ENCODE measurements at regions not wholly inside any gene's neighbourhood (a gene's known extent, or its start where the extent isn't known, plus 50 kb on each side); places are given as distances from the start of the nearest gene placed in this dataset.

DNA sequence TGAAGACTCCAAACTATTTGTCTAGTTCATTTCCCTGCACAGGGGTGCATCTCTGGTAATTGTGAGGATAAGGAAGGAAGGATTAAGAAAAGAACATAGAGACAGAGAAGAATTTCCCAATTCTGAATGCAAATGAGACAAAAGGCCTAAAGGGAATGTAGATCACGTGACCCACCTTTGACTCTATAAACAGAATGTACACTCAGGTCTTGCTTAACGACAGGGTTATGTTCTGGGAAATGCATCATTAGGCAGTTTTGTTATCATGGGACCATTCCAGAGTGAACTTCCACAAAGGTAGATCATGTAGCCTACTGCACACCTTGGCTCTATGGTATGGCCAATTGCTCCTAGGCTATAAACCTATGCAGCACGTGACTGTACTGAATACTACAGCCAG is 252.3 kb upstream of the ZP4 start:
- Mint-ChIP-seq H3K36me3 (no peaks in the 10 kb centered on the region), H3K27me3 (no peaks in the 10 kb centered on the region), H3K27ac (no peak overlapping the region), H3K4me3 (no peak overlapping the region), H3K9me3 (no peaks in the 10 kb centered on the region), H3K4me1 (ENCODE audit: low read depth) (no peaks in the 10 kb centered on the region)
- no peak for DNase-seq
- ChIA-PET CTCF (no interaction called here), POLR2A (no interaction called here)
- intact Hi-C loops (cut with micrococcal nuclease): no loop called here

DNA sequence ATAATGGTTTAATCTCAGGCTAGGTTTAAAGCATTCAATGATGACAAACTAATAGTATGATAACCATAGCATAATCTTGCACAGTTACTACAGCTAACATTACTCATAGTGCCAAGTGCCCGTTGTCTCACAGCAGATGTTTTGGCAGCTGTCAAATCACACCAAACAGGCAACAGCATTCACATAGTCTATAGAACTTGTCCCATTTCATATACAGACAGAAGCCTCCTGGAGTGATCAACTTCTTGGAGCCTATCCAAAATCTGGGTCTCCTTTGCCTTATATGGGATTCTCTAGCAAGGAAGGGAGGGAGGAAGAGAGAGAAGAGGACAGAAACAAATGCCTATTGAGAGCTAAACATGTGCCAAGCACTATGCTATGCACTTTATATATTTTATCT is 250.6 kb upstream of the ZP4 start:
- POLR2A ChIA-PET: no interaction called here

DNA sequence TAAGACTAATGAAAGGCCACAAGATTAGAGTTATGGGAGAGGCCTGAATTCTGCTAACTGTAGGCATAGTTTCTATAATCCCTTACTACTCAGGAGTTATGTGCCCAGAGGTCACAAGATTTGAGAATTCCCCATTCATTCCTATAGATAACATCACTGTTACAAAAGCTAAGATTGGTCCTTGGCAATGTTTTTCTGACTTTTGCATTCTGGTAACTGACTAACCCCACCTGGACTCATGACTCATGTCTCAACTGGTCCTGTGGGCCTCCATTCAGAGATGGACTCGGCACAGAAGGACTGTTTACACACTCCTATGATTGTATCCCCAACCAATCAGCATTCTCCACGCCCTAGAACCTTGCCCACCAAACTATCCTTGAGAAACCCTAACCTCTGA is 249.0 kb upstream of the ZP4 start:
- H3K27ac Mint-ChIP-seq: no peak overlapping the region
- H3K36me3 Mint-ChIP-seq: no peaks in the 10 kb centered on the region
- no peak for DNase-seq
- H3K27me3 Mint-ChIP-seq: no peaks in the 10 kb centered on the region
- intact Hi-C loops (cut with micrococcal nuclease): no loop called here
- H3K9me3 Mint-ChIP-seq: peaks cover 2% of the 10 kb centered on the region
- no peaks in the 10 kb centered on the region for H3K4me1 Mint-ChIP-seq (ENCODE audit: low read depth)
- ChIA-PET POLR2A (no interaction called here), CTCF (no interaction called here)
- H3K4me3 Mint-ChIP-seq: no peak overlapping the region

More for the DNA sequence above, 250.6 kb upstream of the ZP4 start:
- intact Hi-C loops (cut with micrococcal nuclease): no loop called here
- no peaks in the 10 kb centered on the region for H3K36me3 Mint-ChIP-seq
- no peak for DNase-seq
- CTCF ChIA-PET: no interaction called here
- H3K4me3 Mint-ChIP-seq: no peak overlapping the region
- peaks cover 2% of the 10 kb centered on the region for H3K9me3 Mint-ChIP-seq
- H3K4me1 Mint-ChIP-seq (ENCODE audit: low read depth): no peaks in the 10 kb centered on the region
- no peaks in the 10 kb centered on the region for H3K27me3 Mint-ChIP-seq
- H3K27ac Mint-ChIP-seq: no peak overlapping the region

DNA sequence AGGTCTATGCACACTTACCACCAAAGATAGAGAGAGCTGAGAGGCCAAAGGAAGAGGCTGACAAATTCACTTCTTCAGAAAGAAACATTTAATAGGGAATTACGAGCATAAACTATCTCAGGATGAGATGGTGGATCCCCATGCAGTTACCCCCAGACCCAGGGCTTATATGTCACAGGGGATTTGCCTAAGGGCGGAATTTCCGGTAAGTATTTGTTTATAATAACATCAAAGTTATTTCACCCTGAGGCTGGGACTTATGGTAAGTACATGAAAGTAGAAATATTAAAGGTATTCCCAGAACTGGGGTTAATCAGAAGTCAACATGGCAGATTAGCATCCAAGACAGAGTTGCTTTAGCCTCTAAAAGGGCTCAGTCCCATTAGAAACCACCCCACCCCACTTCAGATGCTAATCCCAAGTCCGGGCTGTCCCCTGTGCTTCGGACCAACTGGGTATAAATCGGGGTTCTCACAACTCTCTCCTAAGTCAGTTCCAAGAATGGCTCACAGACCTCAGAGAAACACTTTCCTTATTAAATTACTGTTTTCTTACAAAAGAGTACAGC is 247.4 kb upstream of the ZP4 start:
- Mint-ChIP-seq H3K27ac (no peak overlapping the region), H3K4me1 (ENCODE audit: low read depth) (no peaks in the 10 kb centered on the region), H3K9me3 (peaks cover 2% of the 10 kb centered on the region), H3K36me3 (no peaks in the 10 kb centered on the region), H3K4me3 (no peak overlapping the region), H3K27me3 (no peaks in the 10 kb centered on the region)
- no peak for DNase-seq
- ChIA-PET CTCF (no interaction called here), POLR2A (no interaction called here)
- intact Hi-C loops (cut with micrococcal nuclease): no loop called here

DNA sequence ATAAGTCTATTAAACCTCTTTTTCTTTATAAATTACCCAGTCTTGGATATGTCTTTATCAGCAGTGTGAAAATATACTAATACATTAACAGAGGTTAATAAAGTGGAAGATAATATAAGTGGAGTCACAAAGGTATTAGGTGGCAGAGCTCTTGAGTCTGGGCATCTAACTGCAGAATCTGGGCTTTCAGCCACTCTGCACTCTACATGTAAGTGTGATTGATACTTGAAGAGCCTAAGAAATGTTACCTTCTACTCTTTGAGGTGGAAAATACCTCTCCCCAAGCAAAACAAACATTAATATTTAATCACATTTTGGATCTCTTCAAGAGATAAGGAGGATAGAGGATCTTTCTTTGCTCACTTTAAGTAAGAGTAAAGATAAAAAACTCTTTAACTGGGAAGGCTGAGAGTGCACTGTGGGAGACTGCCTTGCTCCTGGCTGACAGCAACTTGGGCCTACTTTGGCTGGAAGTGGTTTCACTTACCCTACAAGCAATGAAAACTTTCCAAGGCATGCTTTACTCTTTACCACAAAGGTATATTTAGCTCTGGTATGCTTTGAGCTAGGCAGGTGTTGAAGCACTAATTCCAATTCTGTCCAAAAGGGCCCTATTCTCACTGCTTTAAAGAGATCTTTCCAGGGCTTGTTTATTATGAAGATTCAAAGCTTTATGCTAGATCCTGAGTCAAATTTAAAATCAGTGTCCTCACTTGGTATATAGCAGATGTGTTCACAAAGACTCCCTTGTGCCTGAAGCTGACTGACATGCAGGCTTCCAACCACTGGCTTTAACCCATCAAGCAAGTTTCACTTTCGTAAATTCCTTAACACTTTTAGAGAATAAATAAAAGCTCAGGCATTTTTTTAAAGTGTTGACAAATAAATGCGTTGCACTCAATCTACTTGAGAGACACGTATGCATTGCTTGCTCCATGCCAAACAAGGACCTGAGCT is 245.3 kb upstream of the ZP4 start:
- Mint-ChIP-seq H3K27ac (no peak overlapping the region), H3K9me3 (peaks cover 5% of the 10 kb centered on the region), H3K36me3 (no peaks in the 10 kb centered on the region), H3K4me3 (no peak overlapping the region), H3K27me3 (no peaks in the 10 kb centered on the region), H3K4me1 (ENCODE audit: low read depth) (no peaks in the 10 kb centered on the region)
- POLR2A ChIA-PET: no interaction called here
- intact Hi-C loops (cut with micrococcal nuclease): no loop called here
- DNase-seq: no peak
- CTCF ChIA-PET: no interaction called here

DNA sequence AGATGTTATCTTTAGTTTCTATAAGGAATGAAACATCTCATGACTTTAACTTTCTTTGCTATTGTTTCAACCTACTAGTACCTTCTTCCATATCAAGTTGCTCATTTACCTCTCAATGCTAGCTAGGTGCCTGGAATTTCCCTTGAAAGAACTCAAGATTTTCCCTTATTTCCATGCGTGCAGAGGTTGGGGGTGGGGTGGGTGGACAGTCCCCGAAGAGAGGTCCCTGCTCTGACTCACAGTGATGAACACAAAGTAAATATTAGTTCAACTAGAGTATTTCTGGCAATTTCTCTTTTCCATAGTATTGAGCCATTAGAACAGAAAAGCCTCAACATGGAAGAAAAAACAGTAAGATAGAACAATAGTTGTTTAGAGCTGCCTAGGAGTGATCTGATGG is 239.0 kb upstream of the ZP4 start:
- Mint-ChIP-seq H3K4me3 (no peak overlapping the region), H3K4me1 (ENCODE audit: low read depth) (no peaks in the 10 kb centered on the region), H3K9me3 (peaks cover 4% of the 10 kb centered on the region), H3K27ac (no peak overlapping the region), H3K36me3 (no peaks in the 10 kb centered on the region), H3K27me3 (no peaks in the 10 kb centered on the region)
- CTCF ChIA-PET: no interaction called here
- no peak for DNase-seq
- intact Hi-C loops (cut with micrococcal nuclease): no loop called here
- POLR2A ChIA-PET: no interaction called here

DNA sequence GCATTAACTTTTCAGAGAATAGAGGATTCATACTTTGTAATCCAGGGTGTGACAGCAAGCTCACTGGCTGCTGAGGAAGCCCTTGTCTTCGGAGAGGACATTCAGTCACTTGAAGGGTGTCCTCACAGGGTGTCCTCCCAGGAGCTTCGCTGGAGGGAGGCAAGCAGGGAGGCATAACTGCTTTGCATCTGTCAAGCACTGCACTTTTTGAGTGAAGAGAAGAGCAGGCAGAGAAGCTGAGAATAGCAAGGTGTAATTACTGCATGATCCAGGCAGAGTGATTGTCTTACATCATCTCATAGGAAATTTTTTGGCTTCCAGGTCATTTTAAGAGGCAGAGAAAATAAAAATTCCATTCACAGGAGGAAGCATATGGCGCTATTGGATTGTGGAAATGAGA is 232.5 kb upstream of the ZP4 start:
- Mint-ChIP-seq H3K4me3 (no peak overlapping the region), H3K4me1 (ENCODE audit: low read depth) (no peaks in the 10 kb centered on the region), H3K36me3 (no peaks in the 10 kb centered on the region), H3K27me3 (no peaks in the 10 kb centered on the region), H3K9me3 (no peaks in the 10 kb centered on the region), H3K27ac (no peak overlapping the region)
- POLR2A ChIA-PET: no interaction called here
- no peak for DNase-seq
- CTCF ChIA-PET: no interaction called here
- intact Hi-C loops (cut with micrococcal nuclease): no loop called here

DNA sequence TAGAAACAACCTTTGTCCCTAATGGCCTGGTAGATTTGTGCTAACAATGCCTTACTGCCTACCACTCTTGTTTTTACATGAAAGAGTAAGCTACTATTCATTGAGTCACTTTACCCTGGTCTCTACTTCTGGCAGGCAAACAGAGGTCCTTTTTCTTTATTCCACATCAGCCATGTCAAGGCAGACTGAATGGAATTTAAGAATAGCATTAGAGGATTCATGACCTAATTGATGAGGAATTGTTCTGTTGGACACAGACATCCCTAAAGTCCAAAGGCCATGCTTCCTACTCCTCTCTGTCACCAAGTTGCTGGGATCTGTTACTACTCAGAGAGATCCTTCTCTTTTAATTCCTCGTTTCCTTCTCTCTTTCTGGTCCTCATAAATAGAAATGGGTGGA is 229.1 kb upstream of the ZP4 start:
- no peaks in the 10 kb centered on the region for H3K9me3 Mint-ChIP-seq
- intact Hi-C loops (cut with micrococcal nuclease): no loop called here
- CTCF ChIA-PET: no interaction called here
- H3K27me3 Mint-ChIP-seq: no peaks in the 10 kb centered on the region
- POLR2A ChIA-PET: no interaction called here
- H3K27ac Mint-ChIP-seq: no peak overlapping the region
- no peak for DNase-seq
- H3K4me1 Mint-ChIP-seq (ENCODE audit: low read depth): no peaks in the 10 kb centered on the region
- no peaks in the 10 kb centered on the region for H3K36me3 Mint-ChIP-seq
- H3K4me3 Mint-ChIP-seq: no peak overlapping the region

DNA sequence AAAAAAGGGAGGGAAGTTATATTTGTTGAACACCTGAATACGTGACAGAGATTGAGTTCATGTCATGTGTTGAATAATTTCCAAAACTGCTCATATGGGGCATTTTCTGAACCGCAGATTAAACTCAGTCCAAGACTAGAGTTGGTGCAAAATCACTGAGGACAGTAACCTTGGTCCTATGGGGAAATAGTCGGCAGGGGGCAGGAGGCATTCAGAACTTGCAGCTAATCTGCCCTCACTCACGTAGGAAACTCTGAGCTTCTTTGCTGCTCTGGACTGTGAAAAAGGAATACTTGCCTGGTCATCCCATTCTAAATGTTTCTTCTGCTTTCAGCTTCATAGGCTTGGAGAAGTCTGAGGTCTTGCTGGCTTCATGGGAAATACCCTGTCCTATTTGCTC is 228.3 kb upstream of the ZP4 start:
- Mint-ChIP-seq H3K4me1 (ENCODE audit: low read depth) (no peaks in the 10 kb centered on the region), H3K9me3 (no peaks in the 10 kb centered on the region), H3K4me3 (no peak overlapping the region), H3K27ac (no peak overlapping the region), H3K27me3 (no peaks in the 10 kb centered on the region), H3K36me3 (no peaks in the 10 kb centered on the region)
- intact Hi-C loops (cut with micrococcal nuclease): no loop called here
- ChIA-PET POLR2A (no interaction called here), CTCF (interaction anchor here (0.6 kb wide), 1 partner anchor 29 kb away, joined by 3 read pairs; no protein-coding TSS in a partner anchor)
- no peak for DNase-seq

DNA sequence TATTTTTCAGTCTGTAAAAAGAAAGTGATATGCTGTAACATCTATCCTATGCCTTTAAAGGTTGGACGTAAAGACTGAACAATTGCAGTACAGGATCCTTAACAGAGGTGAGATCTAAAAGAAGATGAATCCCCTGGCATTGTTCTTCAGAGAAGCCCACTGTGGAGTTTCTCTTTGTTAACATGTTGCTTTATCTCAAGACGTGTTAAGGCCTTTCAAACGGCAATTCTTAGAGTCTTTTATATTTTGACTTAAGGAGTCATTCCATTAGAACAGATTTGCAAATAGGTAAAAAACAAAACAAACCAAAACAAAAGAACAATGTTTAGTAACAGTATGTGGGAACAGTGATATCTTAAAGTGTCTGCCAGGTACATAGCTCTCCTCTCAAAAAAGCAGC is 225.1 kb upstream of the ZP4 start:
- Mint-ChIP-seq H3K36me3 (no peaks in the 10 kb centered on the region), H3K4me1 (ENCODE audit: low read depth) (no peaks in the 10 kb centered on the region), H3K4me3 (no peak overlapping the region), H3K27ac (no peak overlapping the region), H3K9me3 (no peaks in the 10 kb centered on the region), H3K27me3 (no peaks in the 10 kb centered on the region)
- DNase-seq: no peak
- ChIA-PET POLR2A (no interaction called here), CTCF (no interaction called here)
- intact Hi-C loops (cut with micrococcal nuclease): no loop called here

DNA sequence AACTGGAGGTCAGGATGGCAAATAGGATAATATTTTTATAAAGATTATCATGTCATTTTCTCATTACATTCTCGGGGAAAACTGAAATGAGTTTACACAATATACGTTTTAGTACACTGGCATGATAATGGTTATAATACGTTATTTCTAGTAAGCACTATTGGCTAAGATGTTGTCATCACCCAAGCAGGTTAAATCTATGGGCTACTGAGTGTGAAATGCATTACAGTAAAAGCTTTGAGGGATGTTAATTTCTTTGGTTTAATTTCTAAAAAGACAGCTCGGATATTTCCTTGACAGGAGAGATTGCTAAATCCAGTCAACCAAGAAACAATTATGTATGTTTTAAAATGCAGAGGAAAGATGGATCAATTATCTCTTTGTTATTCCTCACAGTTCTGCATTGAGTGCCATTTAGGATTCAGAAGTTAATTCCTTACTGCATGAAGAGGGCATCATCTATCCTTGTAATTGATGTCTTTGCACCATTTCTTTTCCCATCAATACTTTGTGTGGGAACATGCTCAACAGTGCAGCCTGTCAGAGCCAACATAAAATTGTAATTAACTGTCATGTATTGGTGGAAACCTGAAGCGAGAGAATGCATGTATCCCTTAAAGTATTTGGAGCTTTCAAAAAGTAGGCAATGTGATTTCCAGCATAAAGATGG is 222.4 kb upstream of the ZP4 start:
- H3K4me1 Mint-ChIP-seq (ENCODE audit: low read depth): no peaks in the 10 kb centered on the region
- ChIA-PET POLR2A (no interaction called here), CTCF (no interaction called here)
- no peaks in the 10 kb centered on the region for H3K27me3 Mint-ChIP-seq
- intact Hi-C loops (cut with micrococcal nuclease): no loop called here
- no peaks in the 10 kb centered on the region for H3K9me3 Mint-ChIP-seq
- DNase-seq: no peak
- no peak overlapping the region for H3K4me3 Mint-ChIP-seq
- no peak overlapping the region for H3K27ac Mint-ChIP-seq
- no peaks in the 10 kb centered on the region for H3K36me3 Mint-ChIP-seq

DNA sequence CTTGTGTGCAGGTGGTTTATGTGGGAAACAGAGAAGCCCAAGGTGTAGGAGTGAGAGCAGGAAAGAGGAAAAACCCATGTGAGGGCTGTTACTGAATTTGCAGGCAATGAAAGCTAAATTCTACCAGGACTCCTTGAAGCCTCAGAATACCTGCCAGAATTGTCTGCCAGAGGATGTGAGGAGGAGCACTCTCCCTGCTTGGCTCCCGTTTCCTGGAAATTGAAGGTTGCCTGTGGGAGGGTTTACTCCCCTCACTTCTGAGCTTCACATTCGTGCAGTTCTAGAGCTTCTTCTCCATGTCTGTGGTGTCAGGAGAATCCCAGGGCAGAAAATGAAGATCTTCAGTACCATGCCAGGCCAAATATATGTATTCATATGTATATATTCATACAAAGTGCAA is 220.8 kb upstream of the ZP4 start:
- ChIA-PET POLR2A (no interaction called here), CTCF (interaction anchor here (0.6 kb wide), 1 partner anchor 155 kb away, joined by 3 read pairs; no protein-coding TSS in a partner anchor)
- no peaks in the 10 kb centered on the region for H3K27me3 Mint-ChIP-seq
- DNase-seq: no peak
- H3K27ac Mint-ChIP-seq: no peak overlapping the region
- intact Hi-C loops (cut with micrococcal nuclease): no loop called here
- no peaks in the 10 kb centered on the region for H3K4me1 Mint-ChIP-seq (ENCODE audit: low read depth)
- no peaks in the 10 kb centered on the region for H3K9me3 Mint-ChIP-seq
- H3K36me3 Mint-ChIP-seq: no peaks in the 10 kb centered on the region
- no peak overlapping the region for H3K4me3 Mint-ChIP-seq

DNA sequence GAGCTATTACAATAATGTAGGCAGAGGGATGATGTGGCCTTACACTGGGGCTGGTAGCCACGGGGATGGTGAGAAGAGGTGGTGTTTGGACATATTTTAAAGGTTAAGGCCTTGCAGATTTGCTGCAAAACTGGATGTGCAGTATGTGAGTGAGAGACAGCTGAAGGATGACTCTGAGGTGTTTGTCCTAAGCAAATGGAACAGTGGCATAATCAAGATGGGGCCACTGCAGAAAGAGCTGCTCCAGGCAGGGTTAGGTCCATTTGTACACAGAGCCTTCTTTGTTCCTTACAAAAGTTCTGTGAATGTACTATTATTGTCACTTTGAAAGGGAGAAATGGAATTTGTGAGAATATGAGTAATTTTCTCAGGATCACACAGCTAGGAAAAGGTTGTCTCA is 220.4 kb upstream of the ZP4 start:
- intact Hi-C loops (cut with micrococcal nuclease): no loop called here
- POLR2A ChIA-PET: no interaction called here

More for the DNA sequence above, 220.4 kb upstream of the ZP4 start:
- Mint-ChIP-seq H3K27me3 (no peaks in the 10 kb centered on the region), H3K9me3 (no peaks in the 10 kb centered on the region), H3K27ac (no peak overlapping the region), H3K36me3 (no peaks in the 10 kb centered on the region), H3K4me3 (no peak overlapping the region), H3K4me1 (ENCODE audit: low read depth) (no peaks in the 10 kb centered on the region)
- CTCF ChIA-PET: no interaction called here
- no peak for DNase-seq
